NCI-H526 (cell line): ENCODE measurements at regions not wholly inside any gene's neighbourhood (a gene's known extent, or its start where the extent isn't known, plus 50 kb on each side); places are given as distances from the start of the nearest gene placed in this dataset.

ENCODE experiments used
- DNase-seq, 2 experiments: peaks; one replicate each; lab custom pipeline; 2025; lab: John Stamatoyannopoulos, UW

- DNase-seq, result no peak
These were observed 88.0 kb downstream of the SOX9 start for GRCh38 chr17:72208832-72209231.

- no peak for DNase-seq
These were observed 91.2 kb downstream of the SOX9 start for GRCh38 chr17:72212041-72212440.

- DNase-seq, result no peak
These were observed 94.7 kb downstream of the SOX9 start for GRCh38 chr17:72215490-72215889.

- peak; percentile 13 to 29 for DNase-seq
These were observed 95.1 kb downstream of the SOX9 start for GRCh38 chr17:72215928-72216327.

GRCh38 chr17:72219137-72219823 is 98.5 kb downstream of the SOX9 start:
- DNase-seq, result no peak

GRCh38 chr17:72219824-72220493 is 99.1 kb downstream of the SOX9 start:
- no peak for DNase-seq

GRCh38 chr17:72222661-72223380 is 102.0 kb downstream of the SOX9 start:
- peak; percentile 90 to 91 for DNase-seq

- no peak for DNase-seq
These were observed 103.1 kb downstream of the SOX9 start for GRCh38 chr17:72223866-72224291.

- no peak for DNase-seq
These were observed 105.5 kb downstream of the SOX9 start for GRCh38 chr17:72226322-72226721.

GRCh38 chr17:72233986-72234385 is 113.2 kb downstream of the SOX9 start:
- peak; percentile 65 to 70 for DNase-seq

GRCh38 chr17:72234985-72235384 is 114.2 kb downstream of the SOX9 start:
- DNase-seq, result peak; percentile 54 to 83

GRCh38 chr17:72236980-72237633 is 116.3 kb downstream of the SOX9 start:
- peak; percentile 87 to 92 for DNase-seq

GRCh38 chr17:72238157-72238673 is 117.4 kb downstream of the SOX9 start:
- peak; percentile 56 to 57 for DNase-seq

GRCh38 chr17:72239548-72239947 is 118.7 kb downstream of the SOX9 start:
- no peak for DNase-seq

- DNase-seq, result no peak
These were observed 119.5 kb downstream of the SOX9 start for GRCh38 chr17:72240333-72240732.

- no peak for DNase-seq
These were observed 123.7 kb downstream of the SOX9 start for GRCh38 chr17:72244494-72244893.

GRCh38 chr17:72244956-72245355 is 124.1 kb downstream of the SOX9 start:
- DNase-seq, result no peak

GRCh38 chr17:72249441-72249840 is 128.6 kb downstream of the SOX9 start:
- DNase-seq, result no peak

- no peak for DNase-seq
These were observed 129.4 kb downstream of the SOX9 start for GRCh38 chr17:72250206-72250605.

- no peak for DNase-seq
These were observed 132.8 kb downstream of the SOX9 start for GRCh38 chr17:72253597-72253996.

- DNase-seq, result no peak
These were observed 134.1 kb downstream of the SOX9 start for GRCh38 chr17:72254808-72255449.

GRCh38 chr17:72255481-72255880 is 134.7 kb downstream of the SOX9 start:
- no peak for DNase-seq
